GM18502 (cell line): ENCODE measurements at regions not wholly inside any gene's neighbourhood (a gene's known extent, or its start where the extent isn't known, plus 50 kb on each side); places are given as distances from the start of the nearest gene placed in this dataset.
"Not testable (repeated sequence)": the region's sequence is repeated elsewhere in the genome, so short reads cannot be mapped to it uniquely, and the experiment has no call there.

Source experiments
- ATAC-seq: cut with Tn5 transposase; IDR thresholded peaks from one replicate; pipeline ENCODE4 v1.9.1; 2021; ENCODE audit warnings: mild to moderate bottlenecking; ENCODE audit not compliant: unreplicated experiment, poor library complexity

- ATAC-seq, result no peak
Observed at GRCh38 chr13:83499286-83499685, 383.0 kb downstream of the SLITRK1 start.

- ATAC-seq, result no peak
Observed at GRCh38 chr13:83498481-83499190, 383.6 kb downstream of the SLITRK1 start.

- no peak for ATAC-seq
Observed at GRCh38 chr13:83498045-83498444, 384.2 kb downstream of the SLITRK1 start.

GRCh38 chr13:83496501-83496900 is 385.8 kb downstream of the SLITRK1 start:
- no peak for ATAC-seq

GRCh38 chr13:83485101-83485500 is 397.2 kb downstream of the SLITRK1 start:
- ATAC-seq, result no peak

- ATAC-seq, result no peak
Observed at GRCh38 chr13:83471011-83471410, 411.3 kb downstream of the SLITRK1 start.

GRCh38 chr13:83470133-83470797 is 412.0 kb downstream of the SLITRK1 start:
- no peak for ATAC-seq

- no peak for ATAC-seq
Observed at GRCh38 chr13:83453723-83454122, 428.6 kb downstream of the SLITRK1 start.

GRCh38 chr13:83453300-83453699 is 429.0 kb downstream of the SLITRK1 start:
- no peak for ATAC-seq

- no peak for ATAC-seq
Observed at GRCh38 chr13:83452292-83452950, 429.9 kb downstream of the SLITRK1 start.

- ATAC-seq, result no peak
Observed at GRCh38 chr13:83450591-83450990, 431.7 kb downstream of the SLITRK1 start.

- ATAC-seq, result no peak
Observed at GRCh38 chr13:83449668-83450395, 432.4 kb downstream of the SLITRK1 start.

- ATAC-seq, result no peak
Observed at GRCh38 chr13:83440465-83440864, 441.8 kb downstream of the SLITRK1 start.

- not testable (repeated sequence) for ATAC-seq
Observed at GRCh38 chr13:83439464-83439863, 442.8 kb downstream of the SLITRK1 start.

- no peak for ATAC-seq
Observed at GRCh38 chr13:83423861-83424260, 458.4 kb downstream of the SLITRK1 start.

- ATAC-seq, result no peak
Observed at GRCh38 chr13:83423381-83423780, 458.9 kb downstream of the SLITRK1 start.

- no peak for ATAC-seq
Observed at GRCh38 chr13:83414393-83414792, 467.9 kb downstream of the SLITRK1 start.

GRCh38 chr13:83386609-83387008 is 495.7 kb downstream of the SLITRK1 start:
- no peak for ATAC-seq

- ATAC-seq, result no peak
Observed at GRCh38 chr13:83378908-83379307, 503.4 kb downstream of the SLITRK1 start.

GRCh38 chr13:83377491-83377890 is 504.8 kb downstream of the SLITRK1 start:
- no peak for ATAC-seq

GRCh38 chr13:83372786-83373185 is 509.5 kb downstream of the SLITRK1 start:
- no peak for ATAC-seq
